Neural progenitor cell (in vitro differentiated cells): ENCODE measurements at regions not wholly inside any gene's neighbourhood (a gene's known extent, or its start where the extent isn't known, plus 50 kb on each side); places are given as distances from the start of the nearest gene placed in this dataset.

Experiments used
- DNase-seq: peaks from one replicate; pipeline ENCODE4 v3.0.0-alpha.2; 2016; ENCODE audit warnings: low spot score
- H2AFZ ChIP-seq: fragments of 200-600 bp; sonication (generic); replicated peaks from 2 replicates; pipeline ENCODE4 v1.6.1; 2016; ENCODE audit warnings: antibody characterized with exemption
- H3F3A ChIP-seq: fragments of 200-600 bp; sonication (generic); 2 replicates; pipeline ENCODE4 v1.6.1; 2016; ENCODE audit warnings: antibody characterized with exemption, low read depth
- H3K27ac ChIP-seq: fragments of 200-600 bp; sonication (generic); 2 replicates; pipeline ENCODE4 v1.5.1; 2016; ENCODE audit warnings: mild to moderate bottlenecking
- H3K27me3 ChIP-seq: fragments of 200-600 bp; sonication (generic); 2 replicates; pipeline ENCODE4 v1.6.1; 2016; ENCODE audit warnings: mild to moderate bottlenecking, moderate library complexity
- H3K36me3 ChIP-seq: fragments of 200-600 bp; sonication (generic); 2 replicates; pipeline ENCODE4 v1.5.1; 2016
- H3K4me1 ChIP-seq: fragments of 200-600 bp; sonication (generic); 2 replicates; pipeline ENCODE4 v1.6.1; 2016; ENCODE audit warnings: mixed run types
- H3K4me2 ChIP-seq: fragments of 200-600 bp; sonication (generic); 2 replicates; pipeline ENCODE4 v1.6.1; 2016
- H3K4me3 ChIP-seq: fragments of 200-600 bp; sonication (generic); 2 replicates; pipeline ENCODE4 v1.5.1; 2016
- H3K79me2 ChIP-seq: fragments of 200-600 bp; sonication (generic); 2 replicates; pipeline ENCODE4 v1.6.1; 2016; ENCODE audit warnings: low read depth
- H3K9ac ChIP-seq: fragments of 200-600 bp; sonication (generic); 2 replicates; pipeline ENCODE4 v1.6.1; 2016
- H3K9me3 ChIP-seq: fragments of 200-600 bp; sonication (generic); 2 replicates; pipeline ENCODE4 v1.5.1; 2016; ENCODE audit warnings: low read depth
- H4K20me1 ChIP-seq: fragments of 200-600 bp; sonication (generic); 2 replicates; pipeline ENCODE4 v1.6.1; 2016; ENCODE audit warnings: low read depth
- H3K27ac Mint-ChIP-seq: 3 replicates; pipeline ENCODE4 v1.8.0; 2021; ENCODE audit warnings: mixed read lengths
- H3K27me3 Mint-ChIP-seq: 2 replicates; pipeline ENCODE4 v1.8.0; 2022; ENCODE audit warnings: low read depth, mild to moderate bottlenecking, inconsistent platforms, moderate library complexity, mixed read lengths; ENCODE audit not compliant: insufficient read depth
- H3K36me3 Mint-ChIP-seq: 3 replicates; pipeline ENCODE4 v1.8.0; 2021; ENCODE audit warnings: mixed read lengths
- H3K4me1 Mint-ChIP-seq: 3 replicates; pipeline ENCODE4 v1.8.0; 2021; ENCODE audit warnings: mixed read lengths
- H3K4me3 Mint-ChIP-seq: 3 replicates; pipeline ENCODE4 v1.8.0; 2021; ENCODE audit warnings: mild to moderate bottlenecking, moderate library complexity, mixed read lengths
- H3K9me3 Mint-ChIP-seq: 3 replicates; pipeline ENCODE4 v1.8.0; 2020; ENCODE audit warnings: mixed read lengths
- EZH2 ChIP-seq: fragments of 200-600 bp; sonication (generic); IDR thresholded peaks from 2 replicates; pipeline ENCODE4 v1.6.1; 2017; ENCODE audit warnings: antibody characterized with exemption, mild to moderate bottlenecking, moderate library complexity
- EZH2phosphoT487 ChIP-seq: fragments of 200-600 bp; sonication (generic); IDR thresholded peaks from 2 replicates; pipeline ENCODE4 v1.6.1; 2017; ENCODE audit warnings: antibody characterized with exemption
- TF ChIP-seq, protein P1 (sequence below): fragments of 200-600 bp; sonication (generic); IDR thresholded peaks from 2 replicates; pipeline ENCODE4 v1.5.1; 2017; ENCODE audit warnings: antibody characterized with exemption, mild to moderate bottlenecking

DNA sequence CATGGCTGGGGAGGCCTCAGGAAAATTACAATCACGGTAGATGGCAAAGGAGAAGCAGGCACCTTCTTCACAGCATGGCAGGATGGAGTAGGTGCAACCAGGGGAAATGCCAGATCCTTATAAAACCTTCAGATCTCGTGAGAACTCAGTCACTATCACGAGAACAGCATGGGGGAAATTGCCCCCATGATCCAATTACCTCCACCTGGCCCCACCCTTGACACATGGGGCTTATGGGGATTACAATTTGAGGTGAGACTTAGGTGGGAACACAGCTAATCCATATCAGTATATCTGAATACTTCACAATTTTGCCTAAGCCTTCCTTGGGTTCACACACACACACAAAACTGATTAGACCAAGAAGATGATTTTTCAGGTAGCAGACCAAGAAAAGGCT is 145.1 kb upstream of the COL1A2 start:
- Mint-ChIP-seq H3K27ac (no peak overlapping the region), H3K9me3 (no peaks in the 10 kb centered on the region), H3K27me3 (peaks cover 3% of the 10 kb centered on the region), H3K4me3 (no peak overlapping the region), H3K4me1 (peaks cover 16% of the 10 kb centered on the region), H3K36me3 (no peaks in the 10 kb centered on the region)
- Histone ChIP-seq H3K36me3 (no peaks in the 10 kb centered on the region), H4K20me1 (no peaks in the 10 kb centered on the region), H3K4me1 (no peaks in the 10 kb centered on the region), H3F3A (no peaks in the 10 kb centered on the region), H3K4me2 (no peak overlapping the region), H3K9ac (no peak overlapping the region), H2AFZ (no peak overlapping the region), H3K9me3 (no peaks in the 10 kb centered on the region), H3K27ac (no peak overlapping the region), H3K27me3 (no peaks in the 10 kb centered on the region), H3K4me3 (no peak overlapping the region), H3K79me2 (no peaks in the 10 kb centered on the region)
- TF ChIP-seq, protein P1, sequence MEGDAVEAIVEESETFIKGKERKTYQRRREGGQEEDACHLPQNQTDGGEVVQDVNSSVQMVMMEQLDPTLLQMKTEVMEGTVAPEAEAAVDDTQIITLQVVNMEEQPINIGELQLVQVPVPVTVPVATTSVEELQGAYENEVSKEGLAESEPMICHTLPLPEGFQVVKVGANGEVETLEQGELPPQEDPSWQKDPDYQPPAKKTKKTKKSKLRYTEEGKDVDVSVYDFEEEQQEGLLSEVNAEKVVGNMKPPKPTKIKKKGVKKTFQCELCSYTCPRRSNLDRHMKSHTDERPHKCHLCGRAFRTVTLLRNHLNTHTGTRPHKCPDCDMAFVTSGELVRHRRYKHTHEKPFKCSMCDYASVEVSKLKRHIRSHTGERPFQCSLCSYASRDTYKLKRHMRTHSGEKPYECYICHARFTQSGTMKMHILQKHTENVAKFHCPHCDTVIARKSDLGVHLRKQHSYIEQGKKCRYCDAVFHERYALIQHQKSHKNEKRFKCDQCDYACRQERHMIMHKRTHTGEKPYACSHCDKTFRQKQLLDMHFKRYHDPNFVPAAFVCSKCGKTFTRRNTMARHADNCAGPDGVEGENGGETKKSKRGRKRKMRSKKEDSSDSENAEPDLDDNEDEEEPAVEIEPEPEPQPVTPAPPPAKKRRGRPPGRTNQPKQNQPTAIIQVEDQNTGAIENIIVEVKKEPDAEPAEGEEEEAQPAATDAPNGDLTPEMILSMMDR: no peak
- TF ChIP-seq EZH2phosphoT487 (no peak), EZH2 (no peak)
- DNase-seq: no peak

GRCh38 chr7:94250124-94250523 is 144.6 kb upstream of the COL1A2 start:
- no peak for DNase-seq
- Histone ChIP-seq H3K4me3 (no peak overlapping the region), H2AFZ (no peak overlapping the region), H3K9ac (no peak overlapping the region), H3K4me1 (no peaks in the 10 kb centered on the region), H3K27ac (no peak overlapping the region), H3K9me3 (no peaks in the 10 kb centered on the region), H3F3A (no peaks in the 10 kb centered on the region), H3K27me3 (no peaks in the 10 kb centered on the region), H3K79me2 (no peaks in the 10 kb centered on the region), H4K20me1 (no peaks in the 10 kb centered on the region), H3K4me2 (no peak overlapping the region), H3K36me3 (no peaks in the 10 kb centered on the region)
- Mint-ChIP-seq H3K36me3 (peaks cover 1% of the 10 kb centered on the region), H3K4me1 (peaks cover 16% of the 10 kb centered on the region), H3K27me3 (peaks cover 3% of the 10 kb centered on the region), H3K27ac (no peak overlapping the region), H3K4me3 (no peak overlapping the region), H3K9me3 (no peaks in the 10 kb centered on the region)
- TF ChIP-seq, protein P1: no peak
- TF ChIP-seq EZH2: no peak
- TF ChIP-seq EZH2phosphoT487: no peak

DNA sequence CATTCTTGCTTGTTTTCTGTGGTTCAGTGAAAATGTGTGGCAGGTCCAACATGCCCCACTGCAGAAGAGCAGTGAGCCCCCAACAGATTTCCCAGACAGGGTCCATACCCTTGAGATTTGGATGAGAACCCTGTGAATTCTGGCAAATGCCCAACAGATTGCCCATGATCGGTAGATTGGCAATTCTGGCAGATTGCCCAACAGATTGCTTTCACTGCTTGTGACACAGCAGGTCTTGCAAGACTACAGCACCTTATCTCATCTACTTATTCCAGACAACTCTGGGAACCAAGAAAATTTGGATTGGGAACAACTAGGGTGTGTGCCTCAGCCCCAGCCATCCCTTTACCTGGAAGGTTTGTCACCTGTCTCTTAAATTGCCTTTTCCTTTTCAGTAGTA is 143.7 kb upstream of the COL1A2 start:
- Histone ChIP-seq H3K36me3 (no peaks in the 10 kb centered on the region), H3K4me1 (no peaks in the 10 kb centered on the region), H4K20me1 (no peaks in the 10 kb centered on the region), H3K79me2 (no peaks in the 10 kb centered on the region), H3K27me3 (no peaks in the 10 kb centered on the region), H3K9ac (no peak overlapping the region), H2AFZ (no peak overlapping the region), H3K27ac (no peak overlapping the region), H3K4me3 (no peak overlapping the region), H3K4me2 (no peak overlapping the region), H3K9me3 (no peaks in the 10 kb centered on the region), H3F3A (no peaks in the 10 kb centered on the region)
- DNase-seq: no peak
- Mint-ChIP-seq H3K27me3 (peaks cover 3% of the 10 kb centered on the region), H3K4me3 (no peak overlapping the region), H3K27ac (no peak overlapping the region), H3K9me3 (no peaks in the 10 kb centered on the region), H3K4me1 (peaks cover 16% of the 10 kb centered on the region), H3K36me3 (peaks cover 1% of the 10 kb centered on the region)
- TF ChIP-seq EZH2: no peak
- no peak for TF ChIP-seq EZH2phosphoT487
- TF ChIP-seq, protein P1: no peak

GRCh38 chr7:94252124-94252523 is 142.6 kb upstream of the COL1A2 start:
- peaks cover 9% of the 10 kb centered on the region for H3K4me1 Mint-ChIP-seq
- Histone ChIP-seq H2AFZ (no peak overlapping the region), H3K4me1 (no peaks in the 10 kb centered on the region), H3K9me3 (no peaks in the 10 kb centered on the region), H4K20me1 (no peaks in the 10 kb centered on the region), H3K27ac (no peak overlapping the region), H3K27me3 (no peaks in the 10 kb centered on the region), H3K9ac (no peak overlapping the region), H3F3A (no peaks in the 10 kb centered on the region), H3K4me2 (no peak overlapping the region), H3K36me3 (no peaks in the 10 kb centered on the region), H3K4me3 (no peak overlapping the region), H3K79me2 (no peaks in the 10 kb centered on the region)
- no peak overlapping the region for H3K27ac Mint-ChIP-seq
- no peak for DNase-seq
- H3K4me3 Mint-ChIP-seq: no peak overlapping the region
- H3K36me3 Mint-ChIP-seq: peaks cover 1% of the 10 kb centered on the region
- TF ChIP-seq EZH2 (no peak), EZH2phosphoT487 (no peak)
- TF ChIP-seq, protein P1: no peak
- H3K9me3 Mint-ChIP-seq: no peaks in the 10 kb centered on the region
- H3K27me3 Mint-ChIP-seq: peaks cover 3% of the 10 kb centered on the region
